ENCODE measurements at regions not wholly inside any gene's neighbourhood (a gene's known extent, or its start where the extent isn't known, plus 50 kb on each side); places are given as distances from the start of the nearest gene placed in this dataset.
"Not testable (repeated sequence)": the region's sequence is repeated elsewhere in the genome, so short reads cannot be mapped to it uniquely, and the experiment has no call there.

DNA sequence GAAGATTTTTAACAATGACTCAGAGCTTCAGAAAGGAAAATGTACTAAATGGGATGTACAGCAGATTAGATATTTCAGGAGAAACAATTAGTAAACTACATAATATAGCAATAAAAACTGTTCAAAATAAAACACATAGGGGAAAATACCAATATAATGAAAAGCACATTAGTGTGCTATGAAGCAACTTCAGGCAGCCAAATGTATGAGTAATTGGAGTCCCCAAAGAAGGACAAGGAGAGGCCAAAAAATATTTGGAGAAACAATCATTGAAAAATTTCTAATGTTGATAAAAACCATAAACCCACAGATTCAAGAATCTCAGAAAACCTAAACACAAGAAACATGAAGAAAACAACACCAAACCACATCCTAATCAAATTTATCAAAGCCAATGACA lies 129.3 kb upstream of the CHRDL1 start:
- Mint-ChIP-seq H3K4me1 (ENCODE audit: unreplicated experiment) (peaks cover 4% of the 10 kb centered on the region), H3K36me3 (no peaks in the 10 kb centered on the region), H3K27me3 (peaks cover 5% of the 10 kb centered on the region), H3K27ac (no peak overlapping the region), H3K4me3 (no peak overlapping the region), H3K9me3 (no peaks in the 10 kb centered on the region)
- no peak for TF ChIP-seq CTCF (conservative IDR thresholded peaks at IDR 0.05)
- DNase-seq (ENCODE audit: extremely low spot score, unreplicated experiment): no peak

- Mint-ChIP-seq H3K9me3 (no peaks in the 10 kb centered on the region), H3K27me3 (no peaks in the 10 kb centered on the region), H3K36me3 (no peaks in the 10 kb centered on the region), H3K27ac (no peak overlapping the region), H3K4me1 (ENCODE audit: unreplicated experiment) (peaks cover 4% of the 10 kb centered on the region), H3K4me3 (no peak overlapping the region)
- no peak for DNase-seq (ENCODE audit: extremely low spot score, unreplicated experiment)
- no peak for TF ChIP-seq CTCF (conservative IDR thresholded peaks at IDR 0.05)
These were observed 125.4 kb upstream of the CHRDL1 start for GRCh38 chrX:110920991-110921390.

DNA sequence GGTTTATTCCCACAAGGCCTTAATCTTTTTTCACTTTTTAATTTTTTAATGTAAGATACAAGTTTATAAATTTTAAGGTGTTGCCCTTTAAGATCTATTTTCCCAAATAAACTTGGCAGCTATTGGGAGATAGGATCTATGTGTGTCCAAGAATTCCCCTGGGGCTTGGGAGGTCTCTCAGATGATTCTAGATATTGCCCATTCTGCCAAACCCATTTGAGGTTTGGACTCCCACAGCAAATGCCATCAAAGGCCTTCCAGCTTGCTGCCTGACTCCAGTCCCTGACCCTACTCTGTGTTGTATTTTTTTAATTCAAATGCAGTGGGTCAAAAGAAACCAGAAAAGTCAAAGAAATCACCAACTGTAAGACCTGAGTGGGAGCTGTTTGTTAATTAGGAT lies 120.0 kb upstream of the CHRDL1 start:
- Mint-ChIP-seq H3K9me3 (no peaks in the 10 kb centered on the region), H3K4me3 (no peak overlapping the region), H3K36me3 (no peaks in the 10 kb centered on the region), H3K27ac (no peak overlapping the region), H3K4me1 (ENCODE audit: unreplicated experiment) (peaks cover 6% of the 10 kb centered on the region), H3K27me3 (no peaks in the 10 kb centered on the region)
- no peak for DNase-seq (ENCODE audit: extremely low spot score, unreplicated experiment)
- no peak for TF ChIP-seq CTCF (conservative IDR thresholded peaks at IDR 0.05)

- Mint-ChIP-seq H3K27ac (no peak overlapping the region), H3K4me1 (ENCODE audit: unreplicated experiment) (peaks cover 6% of the 10 kb centered on the region), H3K36me3 (no peaks in the 10 kb centered on the region), H3K27me3 (no peaks in the 10 kb centered on the region), H3K9me3 (no peaks in the 10 kb centered on the region), H3K4me3 (no peak overlapping the region)
- DNase-seq (ENCODE audit: extremely low spot score, unreplicated experiment): no peak
- TF ChIP-seq CTCF (conservative IDR thresholded peaks at IDR 0.05): no peak
These were observed 119.5 kb upstream of the CHRDL1 start for GRCh38 chrX:110915111-110915510.

DNA sequence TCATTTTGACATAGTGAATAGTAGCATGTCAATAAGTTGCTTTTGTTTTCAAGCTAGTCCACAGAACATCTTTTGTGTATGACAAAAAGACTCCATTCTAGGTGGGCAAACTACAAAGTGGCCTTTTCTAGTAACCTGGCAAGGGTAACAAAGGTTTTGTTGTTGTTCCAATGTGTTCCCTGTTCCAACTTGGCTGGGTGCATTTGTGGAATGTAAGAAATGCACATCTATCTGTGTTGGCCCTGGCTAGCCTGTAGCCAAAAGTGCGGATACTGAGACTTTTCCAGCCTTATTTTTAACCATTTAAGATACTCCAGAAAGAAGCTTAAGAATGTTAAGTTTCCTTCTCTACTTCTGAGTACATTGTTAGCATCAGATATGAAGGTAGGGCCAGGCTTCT lies 118.7 kb upstream of the CHRDL1 start:
- Mint-ChIP-seq H3K36me3 (no peaks in the 10 kb centered on the region), H3K4me1 (ENCODE audit: unreplicated experiment) (peaks cover 6% of the 10 kb centered on the region), H3K9me3 (no peaks in the 10 kb centered on the region), H3K27me3 (no peaks in the 10 kb centered on the region), H3K4me3 (no peak overlapping the region), H3K27ac (no peak overlapping the region)
- no peak for TF ChIP-seq CTCF (conservative IDR thresholded peaks at IDR 0.05)
- no peak for DNase-seq (ENCODE audit: extremely low spot score, unreplicated experiment)

DNA sequence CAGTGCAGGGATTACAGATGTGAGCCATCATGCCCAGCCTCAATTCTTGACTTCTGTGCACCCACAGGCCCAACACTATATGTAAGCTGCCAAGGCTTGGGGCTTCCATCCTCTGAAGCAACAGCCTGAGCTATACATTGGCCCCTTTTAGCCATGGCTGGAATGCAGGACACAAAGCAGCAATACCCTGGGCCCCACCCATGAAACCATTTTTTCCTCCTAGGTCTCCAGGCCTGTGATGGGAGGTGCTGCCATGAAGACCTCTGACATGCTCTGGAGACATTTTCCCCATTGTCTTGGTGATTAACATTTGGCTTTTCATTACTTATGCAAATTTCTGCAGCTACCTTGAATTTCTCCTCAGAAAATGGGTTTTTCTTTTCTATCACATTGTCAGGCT lies 109.1 kb upstream of the CHRDL1 start:
- H3K27ac Mint-ChIP-seq; H3K9me3 Mint-ChIP-seq; H3K4me1 Mint-ChIP-seq (ENCODE audit: unreplicated experiment); H3K4me3 Mint-ChIP-seq; H3K27me3 Mint-ChIP-seq; H3K36me3 Mint-ChIP-seq; DNase-seq (ENCODE audit: extremely low spot score, unreplicated experiment): not testable (repeated sequence)
